Liver (tissue), 8 donors: ENCODE measurements at regions not wholly inside any gene's neighbourhood (a gene's known extent, or its start where the extent isn't known, plus 50 kb on each side); places are given as distances from the start of the nearest gene placed in this dataset.

Experiments used
- DNase-seq: peaks from one replicate; pipeline ENCODE4 v3.0.0-alpha.2; 2017; ENCODE audit warnings: low spot score
- H3K27ac ChIP-seq, 2 donors: one replicate each; pipeline ENCODE4 v1.7.0; 2013; ENCODE audit warnings: inconsistent platforms in 2 of 2, low read length in 2 of 2, control low read depth in 1 of 2, low read depth in 1 of 2, mild to moderate bottlenecking in 1 of 2
- H3K27me3 ChIP-seq, 4 donors: one replicate each; pipeline versions ENCODE4 v1.6.1 to v1.7.0; 2013; ENCODE audit warnings: low read length in 3 of 4, inconsistent platforms in 1 of 4, mild to moderate bottlenecking in 1 of 4, moderate library complexity in 1 of 4; ENCODE audit not compliant: control insufficient read depth in 4 of 4, insufficient read depth in 4 of 4
- H3K36me3 ChIP-seq, 4 donors: one replicate each; pipeline versions ENCODE4 v1.6.1 to v1.7.0; 2013; ENCODE audit warnings: low read length in 3 of 4, mild to moderate bottlenecking in 3 of 4, low read depth in 1 of 4, moderate library complexity in 1 of 4; ENCODE audit not compliant: control insufficient read depth in 4 of 4, insufficient read depth in 3 of 4
- H3K4me1 ChIP-seq, 4 donors: one replicate each; pipeline versions ENCODE4 v1.6.1 to v1.7.0; 2013; ENCODE audit warnings: low read length in 3 of 4, mild to moderate bottlenecking in 3 of 4, moderate library complexity in 1 of 4; ENCODE audit not compliant: control insufficient read depth in 4 of 4, insufficient read depth in 4 of 4
- H3K4me3 ChIP-seq, 3 donors: one replicate each; pipeline versions ENCODE4 v1.6.1 to v1.7.0; 2013; ENCODE audit warnings: low read length in 3 of 3, control low read depth in 1 of 3, low read depth in 1 of 3, mild to moderate bottlenecking in 1 of 3
- H3K9ac ChIP-seq, 2 donors: one replicate each; pipeline ENCODE4 v1.7.0; 2013; ENCODE audit warnings: low read length in 2 of 2, mild to moderate bottlenecking in 2 of 2, moderate library complexity in 2 of 2, control low read depth in 1 of 2, low read depth in 1 of 2
- H3K9me3 ChIP-seq, 4 donors: one replicate each; pipeline versions ENCODE4 v1.6.1 to v1.7.0; 2013; ENCODE audit warnings: low read length in 3 of 4; ENCODE audit not compliant: control insufficient read depth in 4 of 4
- ATF3 ChIP-seq: IDR thresholded peaks from 2 replicates; pipeline ENCODE4 v1.6.1; 2016; ENCODE audit warnings: antibody characterized with exemption
- CTCF ChIP-seq: fragments of 150-350 bp; IDR thresholded peaks from 2 replicates; pipeline ENCODE4 v1.5.1; 2017; ENCODE audit warnings: improper control_type of control experiment, low read depth, low read length; ENCODE audit not compliant: missing input control
- EGR1 ChIP-seq, 2 donors: IDR thresholded peaks; 2 replicates each; pipeline ENCODE4 v1.6.1; 2016 to 2018; ENCODE audit warnings: antibody characterized with exemption in 2 of 2, low read depth in 2 of 2
- FOXA1 ChIP-seq: IDR thresholded peaks from 2 replicates; pipeline ENCODE4 v1.6.1; 2016; ENCODE audit warnings: antibody characterized with exemption
- FOXA2 ChIP-seq: IDR thresholded peaks from 2 replicates; pipeline ENCODE4 v1.6.1; 2016; ENCODE audit warnings: antibody characterized with exemption
- GABPA ChIP-seq, 2 donors: IDR thresholded peaks in 1 of 2; conservative IDR thresholded peaks in 1 of 2; 2 replicates each; pipeline ENCODE4 v1.6.1; 2016; ENCODE audit warnings: antibody characterized with exemption in 2 of 2, mild to moderate bottlenecking in 1 of 2, moderate library complexity in 1 of 2
- HNF4A ChIP-seq, 2 donors: conservative IDR thresholded peaks; 2 replicates each; pipeline ENCODE4 v1.6.1; 2016; ENCODE audit warnings: antibody characterized with exemption in 2 of 2, mild to moderate bottlenecking in 2 of 2
- HNF4G ChIP-seq: IDR thresholded peaks from 2 replicates; pipeline ENCODE4 v1.6.1; 2016; ENCODE audit warnings: antibody characterized with exemption
- JUND ChIP-seq, 2 donors: IDR thresholded peaks; 2 replicates each; pipeline ENCODE4 v1.6.1; 2016; ENCODE audit warnings: antibody characterized with exemption in 2 of 2
- MAX ChIP-seq: IDR thresholded peaks from 2 replicates; pipeline ENCODE4 v1.6.1; 2016; ENCODE audit warnings: antibody characterized with exemption
- NR2F2 ChIP-seq: IDR thresholded peaks from 2 replicates; pipeline ENCODE4 v1.6.1; 2016; ENCODE audit warnings: antibody characterized with exemption
- RAD21 ChIP-seq, 2 donors: IDR thresholded peaks; 2 replicates each; pipeline ENCODE4 v1.6.1; 2016; ENCODE audit warnings: antibody characterized with exemption in 2 of 2, mild to moderate bottlenecking in 2 of 2
- REST ChIP-seq: IDR thresholded peaks from 2 replicates; pipeline ENCODE4 v1.6.1; 2016; ENCODE audit warnings: antibody characterized with exemption, mild to moderate bottlenecking
- RXRA ChIP-seq, 2 donors: IDR thresholded peaks; 2 replicates each; pipeline ENCODE4 v1.6.1; 2017 to 2018; ENCODE audit warnings: antibody characterized with exemption in 2 of 2, mild to moderate bottlenecking in 1 of 2
- SP1 ChIP-seq: IDR thresholded peaks from 2 replicates; pipeline ENCODE4 v1.6.1; 2018; ENCODE audit warnings: antibody characterized with exemption, mild to moderate bottlenecking
- TAF1 ChIP-seq: conservative IDR thresholded peaks from 2 replicates; pipeline ENCODE4 v1.6.1; 2016; ENCODE audit warnings: antibody characterized with exemption, mild to moderate bottlenecking
- YY1 ChIP-seq: IDR thresholded peaks from 2 replicates; pipeline ENCODE4 v1.6.1; 2016; ENCODE audit warnings: antibody characterized with exemption, mild to moderate bottlenecking
- ZBTB33 ChIP-seq: IDR thresholded peaks from 2 replicates; pipeline ENCODE4 v1.6.1; 2016; ENCODE audit warnings: antibody characterized with exemption
- WGBS: extraction: QIAGEN DNeasy Blood & Tissue Kit; methylation state at CpG from one replicate; pipeline ENCODE4 v1.1.7; 2013; 5-methylcytosine and 5-hydroxymethylcytosine counted together
- donor health status: healthy.
- donor health status: healthy.
- donor health status: healthy.
- donor health status: healthy.
- donor health status: healthy.

GRCh38 chr10:125373546-125373945, 213.2 kb upstream of the CTBP2 start:
- peaks cover 0 to 5% (median 1%) of the 10 kb centered on the region in 4 donors for H3K27me3 ChIP-seq
- no peaks in the 10 kb centered on the region for H3K36me3 ChIP-seq
- H3K4me1 ChIP-seq, result no peaks in the 10 kb centered on the region
- H3K9me3 ChIP-seq, result no peaks in the 10 kb centered on the region
- H3K9ac ChIP-seq, result no peak overlapping the region
- DNase-seq, result no peak
- H3K27ac ChIP-seq, result no peak overlapping the region
- no peak overlapping the region for H3K4me3 ChIP-seq
- 70% methylated on average over 6 of the region's 6 CpGs for WGBS
- no peak for TF ChIP-seq JUND (IDR thresholded peaks at IDR 0.05)
- TF ChIP-seq HNF4A (conservative IDR thresholded peaks at IDR 0.05), result no peak
- TF ChIP-seq CTCF, result no peak
- TF ChIP-seq EGR1 (IDR thresholded peaks at IDR 0.05; ENCODE audit: low read depth in 2 of 2), result no peak
- no peak for TF ChIP-seq YY1
- no peak for TF ChIP-seq SP1
- TF ChIP-seq GABPA (IDR thresholded peaks at IDR 0.05 in 1 of 2, conservative IDR thresholded peaks at IDR 0.05 in 1 of 2), result no peak
- TF ChIP-seq REST, result no peak
- no peak for TF ChIP-seq RAD21 (IDR thresholded peaks at IDR 0.05)
- no peak for TF ChIP-seq ZBTB33
- TF ChIP-seq ATF3, result no peak
- no peak for TF ChIP-seq NR2F2
- TF ChIP-seq FOXA2, result no peak
- no peak for TF ChIP-seq FOXA1
- no peak for TF ChIP-seq RXRA (IDR thresholded peaks at IDR 0.05)
- TF ChIP-seq HNF4G, result no peak

- no peak for TF ChIP-seq HNF4A (conservative IDR thresholded peaks at IDR 0.05)
- TF ChIP-seq FOXA2, result no peak
- no peak for TF ChIP-seq GABPA (IDR thresholded peaks at IDR 0.05 in 1 of 2, conservative IDR thresholded peaks at IDR 0.05 in 1 of 2)
- no peak for TF ChIP-seq CTCF
- TF ChIP-seq TAF1, result no peak
- TF ChIP-seq MAX, result no peak
- TF ChIP-seq HNF4G, result no peak
- no peak for TF ChIP-seq ZBTB33
- no peak for TF ChIP-seq JUND (IDR thresholded peaks at IDR 0.05)
- no peak for TF ChIP-seq YY1
- TF ChIP-seq FOXA1, result no peak
- TF ChIP-seq RAD21 (IDR thresholded peaks at IDR 0.05), result no peak
- Histone ChIP-seq H3K27me3 (peaks cover 0 to 2% (median 0%) of the 10 kb centered on the region in 4 donors), H3K4me3 (no peak overlapping the region), H3K27ac (no peak overlapping the region), H3K9me3 (no peaks in the 10 kb centered on the region), H3K9ac (no peak overlapping the region), H3K36me3 (no peaks in the 10 kb centered on the region), H3K4me1 (no peaks in the 10 kb centered on the region)
- 27% methylated on average over 17 of the region's 17 CpGs for WGBS
- no peak for DNase-seq
Observed at GRCh38 chr10:125370578-125370977, 210.2 kb upstream of the CTBP2 start.
